Endothelial cell of umbilical vein (primary cell): ENCODE measurements at regions not wholly inside any gene's neighbourhood (a gene's known extent, or its start where the extent isn't known, plus 50 kb on each side); places are given as distances from the start of the nearest gene placed in this dataset.

Experiments
- BruUV-seq: library from RNA; stranded (reverse); fragments of 400-500 nt; replicated peaks from 2 replicates; lab custom pipeline; 2021; lab: Mats Ljungman, UMichigan
- CTCF ChIA-PET: fragments of 300-600, 350-600 bp; sonication (Branson Sonifier 250); formaldehyde crosslinking; loops from one replicate; lab custom pipeline; 2021; ENCODE audit warnings: antibody characterized with exemption, inconsistent platforms; lab: Charles Lee
- POLR2A ChIA-PET: fragments of 300-600, 350-600 bp; sonication (Branson Sonifier 250); formaldehyde crosslinking; loops from one replicate; lab custom pipeline; 2021; ENCODE audit warnings: antibody characterized with exemption, inconsistent platforms; lab: Charles Lee
- DNase-seq: peaks from one replicate; pipeline ENCODE4 v3.0.0-alpha.2; 2011; ENCODE audit warnings: low read depth, low spot score
- FAIRE-seq: peaks from 2 replicates; lab custom pipeline; 2011; peaks lifted over from hg19 to GRCh38; lab: Jason Lieb, UNC
- H2AFZ ChIP-seq: 2 replicates; pipeline ENCODE4 v1.6.0; 2012; ENCODE audit warnings: low read depth, low read length, control low read depth, inconsistent platforms
- H3K27ac ChIP-seq: 2 replicates; pipeline ENCODE4 v1.5.1; 2011; ENCODE audit warnings: low read depth, mild to moderate bottlenecking, control low read depth, low read length, moderate library complexity; ENCODE audit not compliant: insufficient read depth
- H3K27me3 ChIP-seq, 2 experiments: 2 replicates each; pipeline versions ENCODE4 v1.6.0 to v1.6.1; 2011; ENCODE audit warnings: low read length in 2 of 2, mixed read lengths in 1 of 2; ENCODE audit not compliant: control insufficient read depth in 2 of 2, insufficient read depth in 2 of 2
- H3K36me3 ChIP-seq, 2 experiments: 2 replicates in 1 of 2; 3 replicates in 1 of 2; pipeline ENCODE4 v1.5.1; 2011; ENCODE audit warnings: low read length in 2 of 2, mild to moderate bottlenecking in 1 of 2, moderate library complexity in 1 of 2; ENCODE audit not compliant: control insufficient read depth in 2 of 2, insufficient read depth in 2 of 2; ENCODE audit errors: extremely low read depth in 1 of 2
- H3K4me1 ChIP-seq: 3 replicates; pipeline ENCODE4 v1.5.1; 2011; ENCODE audit warnings: mild to moderate bottlenecking, low read length; ENCODE audit not compliant: control insufficient read depth, insufficient read depth; ENCODE audit errors: extremely low read depth
- H3K4me2 ChIP-seq: 2 replicates; pipeline ENCODE4 v1.6.1; 2011; ENCODE audit warnings: low read length, control low read depth, mixed read lengths; ENCODE audit not compliant: insufficient read depth
- H3K4me3 ChIP-seq, 3 experiments: fragments of 200-600 bp in 1 of 3; sonication (generic), shearing (Covaris generic) in 1 of 3; replicated peaks in 1 of 3; 2 replicates each; pipeline ENCODE4 v1.5.1; 2011 to 2016; ENCODE audit warnings: control low read depth in 3 of 3, low read length in 3 of 3, mild to moderate bottlenecking in 2 of 3, inconsistent platforms in 1 of 3, low read depth in 1 of 3, moderate library complexity in 1 of 3; ENCODE audit not compliant: insufficient read depth in 1 of 3
- H3K79me2 ChIP-seq: 2 replicates; pipeline ENCODE4 v1.6.0; 2012; ENCODE audit warnings: low read length, inconsistent platforms; ENCODE audit not compliant: control insufficient read depth, insufficient read depth
- H3K9ac ChIP-seq: replicated peaks from 2 replicates; pipeline ENCODE3; 2011; ENCODE audit warnings: low read length, control low read depth; ENCODE audit not compliant: insufficient read depth; ENCODE audit errors: extremely low read depth
- H3K9me1 ChIP-seq: replicated peaks from 3 replicates; pipeline ENCODE4 v1.6.0; 2011; ENCODE audit warnings: mild to moderate bottlenecking, low read length; ENCODE audit not compliant: control insufficient read depth, insufficient read depth; ENCODE audit errors: extremely low read depth
- H3K9me3 ChIP-seq: replicated peaks from 2 replicates; pipeline ENCODE4 v1.5.1; 2012; ENCODE audit warnings: low read length, inconsistent platforms; ENCODE audit not compliant: control insufficient read depth, insufficient read depth
- H4K20me1 ChIP-seq: replicated peaks from 2 replicates; pipeline ENCODE3; 2011; ENCODE audit warnings: mild to moderate bottlenecking, low read length; ENCODE audit not compliant: control insufficient read depth, insufficient read depth; ENCODE audit errors: extremely low read depth
- EZH2 ChIP-seq: IDR thresholded peaks from 2 replicates; pipeline ENCODE4 v1.6.1; 2012; ENCODE audit warnings: borderline replicate concordance, low read depth, mild to moderate bottlenecking, moderate library complexity, low read length, inconsistent platforms; ENCODE audit not compliant: severe bottlenecking
- FOS ChIP-seq: IDR thresholded peaks from 2 replicates; pipeline ENCODE4 v1.6.1; 2011; ENCODE audit warnings: mild to moderate bottlenecking, low read length, moderate library complexity, borderline replicate concordance; ENCODE audit not compliant: insufficient read depth
- GATA2 ChIP-seq: IDR thresholded peaks from 2 replicates; pipeline ENCODE4 v1.7.0; 2011; ENCODE audit warnings: low read depth, mild to moderate bottlenecking, moderate library complexity, mixed read lengths, low read length; ENCODE audit not compliant: insufficient read length, insufficient read depth
- JUN ChIP-seq: IDR thresholded peaks from 2 replicates; pipeline ENCODE4 v1.6.1; 2011; ENCODE audit warnings: borderline replicate concordance, low read depth; ENCODE audit not compliant: insufficient read length, insufficient read depth
- MYC ChIP-seq: IDR thresholded peaks from one replicate; pipeline ENCODE4 v1.6.1; 2011; ENCODE audit warnings: mild to moderate bottlenecking, low read depth, low read length
- POLR2A ChIP-seq: IDR thresholded peaks from 2 replicates; pipeline ENCODE4 v1.6.1; 2012; ENCODE audit warnings: low read depth, mild to moderate bottlenecking, control low read depth, low read length
- POLR2AphosphoS5 ChIP-seq: IDR thresholded peaks from 2 replicates; pipeline ENCODE4 v1.6.1; 2012; ENCODE audit warnings: low read depth, mild to moderate bottlenecking, control low read depth, low read length, moderate library complexity; ENCODE audit not compliant: insufficient read depth
- dilution Hi-C: fragments of 300-500 bp; cut with MboI; formaldehyde crosslinking; loops from one replicate; pipeline ENCODE4 v1.15.0; 2019; ENCODE audit warnings: low sequenced_read_pairs; ENCODE audit not compliant: extremely low pct_ligation_motif_present
- intact Hi-C: fragments of 100-400 bp; cut with micrococcal nuclease; formaldehyde crosslinking; loops from one replicate; pipeline ENCODE4 v1.10.0; 2022
- TF ChIP-seq, protein P1 (sequence below), 2 donors: IDR thresholded peaks; 1 replicate in 1 of 2; 2 replicates in 1 of 2; pipeline ENCODE4 v1.5.1; 2011; ENCODE audit warnings: low read length in 2 of 2, mild to moderate bottlenecking in 2 of 2, moderate library complexity in 2 of 2, control low read depth in 1 of 2, inconsistent platforms in 1 of 2, low read depth in 1 of 2; ENCODE audit not compliant: insufficient read depth in 1 of 2; ENCODE audit errors: extremely low read depth in 1 of 2
- TF ChIP-seq, protein P2 (sequence below): IDR thresholded peaks from 2 replicates; pipeline ENCODE4 v1.6.1; 2011; ENCODE audit not compliant: insufficient read depth, insufficient read length

DNA sequence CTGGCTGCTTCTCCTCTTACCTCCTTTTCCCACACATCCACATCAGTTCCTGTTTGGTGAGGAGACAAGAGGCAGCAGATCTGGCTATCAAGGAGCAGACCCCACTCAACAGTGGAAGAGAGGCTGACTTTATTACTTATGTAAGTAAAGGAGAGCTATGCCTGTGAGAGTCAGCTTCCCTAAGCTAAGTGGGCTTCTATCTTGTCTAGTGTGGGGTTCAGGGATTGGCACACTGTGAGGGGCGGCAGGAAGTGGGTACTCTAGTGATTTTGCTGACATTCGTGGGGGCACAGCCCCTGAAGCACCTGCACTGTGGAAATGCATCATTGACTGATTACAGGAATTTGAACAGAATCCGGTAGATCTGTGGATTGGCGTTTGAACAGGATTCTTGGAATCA is 163.5 kb upstream of the IRX1 start:
- Histone ChIP-seq H3K4me2 (no peak overlapping the region), H3K9ac (no peak overlapping the region), H3K27ac (no peak overlapping the region), H3K4me1 (no peaks in the 10 kb centered on the region), H2AFZ (no peak overlapping the region), H3K27me3 (no peaks in the 10 kb centered on the region), H3K36me3 (no peaks in the 10 kb centered on the region), H4K20me1 (no peaks in the 10 kb centered on the region), H3K79me2 (no peaks in the 10 kb centered on the region), H3K9me3 (peaks cover 6% of the 10 kb centered on the region), H3K9me1 (no peaks in the 10 kb centered on the region), H3K4me3 (no peak overlapping the region)
- no TSS peak for BruUV-seq
- DNase-seq = no peak
- FAIRE-seq = no peak
- ChIA-PET CTCF (no interaction called here), POLR2A (no interaction called here)
- dilution Hi-C loops = no loop called here
- intact Hi-C loops = no loop called here
- TF ChIP-seq GATA2 (no peak), POLR2AphosphoS5 (no peak)

DNA sequence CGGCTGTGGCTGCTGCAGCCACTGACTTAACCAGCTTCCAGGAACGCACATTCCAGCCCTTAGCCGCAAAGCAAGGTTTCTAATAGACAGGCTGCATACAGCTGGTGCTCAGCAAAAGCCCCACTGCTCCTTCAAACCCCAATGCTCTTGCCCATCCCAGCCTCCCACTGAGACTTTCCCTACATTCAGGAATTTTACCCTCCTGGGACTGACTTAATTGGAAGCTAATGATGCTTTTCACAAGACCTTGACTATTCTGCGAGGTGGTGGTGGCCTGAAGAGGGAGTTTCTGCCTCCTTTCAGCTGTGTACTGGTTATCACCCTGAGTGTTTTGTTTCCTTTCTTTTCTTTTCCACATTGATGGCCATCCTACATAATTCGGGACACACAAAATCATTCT is 164.9 kb upstream of the IRX1 start:
- no peak overlapping the region for H2AFZ ChIP-seq
- no peaks in the 10 kb centered on the region for H3K9me1 ChIP-seq
- no peaks in the 10 kb centered on the region for H3K36me3 ChIP-seq
- dilution Hi-C loops = no loop called here
- intact Hi-C loops = no loop called here
- H3K27ac ChIP-seq = no peak overlapping the region
- no peak overlapping the region for H3K4me3 ChIP-seq
- H4K20me1 ChIP-seq = no peaks in the 10 kb centered on the region
- BruUV-seq = no TSS peak
- TF ChIP-seq MYC = no peak
- no peak for TF ChIP-seq GATA2
- TF ChIP-seq, protein P1, sequence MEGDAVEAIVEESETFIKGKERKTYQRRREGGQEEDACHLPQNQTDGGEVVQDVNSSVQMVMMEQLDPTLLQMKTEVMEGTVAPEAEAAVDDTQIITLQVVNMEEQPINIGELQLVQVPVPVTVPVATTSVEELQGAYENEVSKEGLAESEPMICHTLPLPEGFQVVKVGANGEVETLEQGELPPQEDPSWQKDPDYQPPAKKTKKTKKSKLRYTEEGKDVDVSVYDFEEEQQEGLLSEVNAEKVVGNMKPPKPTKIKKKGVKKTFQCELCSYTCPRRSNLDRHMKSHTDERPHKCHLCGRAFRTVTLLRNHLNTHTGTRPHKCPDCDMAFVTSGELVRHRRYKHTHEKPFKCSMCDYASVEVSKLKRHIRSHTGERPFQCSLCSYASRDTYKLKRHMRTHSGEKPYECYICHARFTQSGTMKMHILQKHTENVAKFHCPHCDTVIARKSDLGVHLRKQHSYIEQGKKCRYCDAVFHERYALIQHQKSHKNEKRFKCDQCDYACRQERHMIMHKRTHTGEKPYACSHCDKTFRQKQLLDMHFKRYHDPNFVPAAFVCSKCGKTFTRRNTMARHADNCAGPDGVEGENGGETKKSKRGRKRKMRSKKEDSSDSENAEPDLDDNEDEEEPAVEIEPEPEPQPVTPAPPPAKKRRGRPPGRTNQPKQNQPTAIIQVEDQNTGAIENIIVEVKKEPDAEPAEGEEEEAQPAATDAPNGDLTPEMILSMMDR (IDR thresholded peaks at IDR 0.05; ENCODE audit: extremely low read depth in 1 of 2, insufficient read depth in 1 of 2, low read depth in 1 of 2, low read length in 2 of 2) = no peak
- no peak for TF ChIP-seq POLR2A
- no peak for TF ChIP-seq POLR2AphosphoS5
- no peak for TF ChIP-seq FOS
- no peak for TF ChIP-seq JUN
- no peak for TF ChIP-seq EZH2
- TF ChIP-seq, protein P2, sequence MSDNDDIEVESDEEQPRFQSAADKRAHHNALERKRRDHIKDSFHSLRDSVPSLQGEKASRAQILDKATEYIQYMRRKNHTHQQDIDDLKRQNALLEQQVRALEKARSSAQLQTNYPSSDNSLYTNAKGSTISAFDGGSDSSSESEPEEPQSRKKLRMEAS = no peak
- H3K79me2 ChIP-seq = no peaks in the 10 kb centered on the region
- no peak overlapping the region for H3K4me2 ChIP-seq
- H3K9me3 ChIP-seq = peaks cover 6% of the 10 kb centered on the region
- POLR2A ChIA-PET = no interaction called here
- no peak overlapping the region for H3K9ac ChIP-seq
- no peaks in the 10 kb centered on the region for H3K4me1 ChIP-seq
- H3K27me3 ChIP-seq = no peaks in the 10 kb centered on the region
- CTCF ChIA-PET = no interaction called here
- FAIRE-seq (no peak), DNase-seq (no peak)
